IMR-90 (cell line): ENCODE measurements at regions not wholly inside any gene's neighbourhood (a gene's known extent, or its start where the extent isn't known, plus 50 kb on each side); places are given as distances from the start of the nearest gene placed in this dataset.

ENCODE experiments used
- BHLHE40 ChIP-seq: fragments of 150-350 bp; IDR thresholded peaks from 2 replicates; pipeline ENCODE4 v1.6.1; 2016; ENCODE audit warnings: mild to moderate bottlenecking, low read depth, low read length
- CEBPB ChIP-seq: IDR thresholded peaks from 2 replicates; pipeline ENCODE4 v1.6.1; 2012; ENCODE audit warnings: low read depth, low read length, improper control_type of control experiment
- FOS ChIP-seq: fragments of 150-350 bp; IDR thresholded peaks from 2 replicates; pipeline ENCODE4 v1.6.1; 2016; ENCODE audit warnings: low read depth, low read length
- MAFK ChIP-seq: IDR thresholded peaks from 2 replicates; pipeline ENCODE4 v1.6.1; 2012; ENCODE audit warnings: low read depth, low read length, improper control_type of control experiment
- MAZ ChIP-seq: IDR thresholded peaks from 2 replicates; pipeline ENCODE4 v1.6.1; 2012; ENCODE audit warnings: low read depth, mild to moderate bottlenecking, low read length, improper control_type of control experiment, moderate library complexity, borderline replicate concordance
- MXI1 ChIP-seq: IDR thresholded peaks from 2 replicates; pipeline ENCODE4 v1.6.1; 2012; ENCODE audit warnings: low read depth, mild to moderate bottlenecking, low read length, moderate library complexity, borderline replicate concordance
- POLR2A ChIP-seq: IDR thresholded peaks from 2 replicates; pipeline ENCODE4 v1.6.1; 2012; ENCODE audit warnings: mild to moderate bottlenecking, low read depth, low read length
- RAD21 ChIP-seq: IDR thresholded peaks from 2 replicates; pipeline ENCODE4 v1.6.1; 2012; ENCODE audit warnings: low read length, improper control_type of control experiment
- SMC3 ChIP-seq: fragments of 150-350 bp; IDR thresholded peaks from 2 replicates; pipeline ENCODE4 v1.6.1; 2016; ENCODE audit warnings: low read depth, mild to moderate bottlenecking, antibody characterized with exemption, low read length, moderate library complexity
- TF ChIP-seq, protein P1 (sequence below): conservative IDR thresholded peaks from 2 replicates; pipeline ENCODE4 v1.5.1; 2012; ENCODE audit warnings: mild to moderate bottlenecking, low read depth, low read length, improper control_type of control experiment

DNA sequence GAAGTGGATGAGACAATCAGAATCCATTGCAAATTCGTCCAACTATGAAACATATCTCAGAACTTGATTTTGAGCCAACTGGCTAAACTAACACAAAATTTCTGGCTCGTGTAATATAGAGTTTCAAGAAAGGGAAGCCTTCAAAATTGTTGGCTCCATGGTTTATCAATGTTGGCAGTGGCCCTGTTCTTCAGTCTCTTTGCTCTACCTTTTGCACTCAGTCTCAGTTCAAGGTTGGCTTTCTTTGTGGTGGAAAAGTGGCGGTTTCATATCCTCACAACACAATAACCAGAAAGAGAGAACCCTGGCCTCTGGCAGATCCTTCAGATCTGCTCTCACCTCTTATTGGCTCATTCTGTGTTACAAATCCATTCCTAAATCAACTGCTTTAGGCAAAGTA is 473.8 kb upstream of the API5 start:
- TF ChIP-seq, protein P1, sequence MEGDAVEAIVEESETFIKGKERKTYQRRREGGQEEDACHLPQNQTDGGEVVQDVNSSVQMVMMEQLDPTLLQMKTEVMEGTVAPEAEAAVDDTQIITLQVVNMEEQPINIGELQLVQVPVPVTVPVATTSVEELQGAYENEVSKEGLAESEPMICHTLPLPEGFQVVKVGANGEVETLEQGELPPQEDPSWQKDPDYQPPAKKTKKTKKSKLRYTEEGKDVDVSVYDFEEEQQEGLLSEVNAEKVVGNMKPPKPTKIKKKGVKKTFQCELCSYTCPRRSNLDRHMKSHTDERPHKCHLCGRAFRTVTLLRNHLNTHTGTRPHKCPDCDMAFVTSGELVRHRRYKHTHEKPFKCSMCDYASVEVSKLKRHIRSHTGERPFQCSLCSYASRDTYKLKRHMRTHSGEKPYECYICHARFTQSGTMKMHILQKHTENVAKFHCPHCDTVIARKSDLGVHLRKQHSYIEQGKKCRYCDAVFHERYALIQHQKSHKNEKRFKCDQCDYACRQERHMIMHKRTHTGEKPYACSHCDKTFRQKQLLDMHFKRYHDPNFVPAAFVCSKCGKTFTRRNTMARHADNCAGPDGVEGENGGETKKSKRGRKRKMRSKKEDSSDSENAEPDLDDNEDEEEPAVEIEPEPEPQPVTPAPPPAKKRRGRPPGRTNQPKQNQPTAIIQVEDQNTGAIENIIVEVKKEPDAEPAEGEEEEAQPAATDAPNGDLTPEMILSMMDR: no peak
- no peak for TF ChIP-seq POLR2A
- no peak for TF ChIP-seq FOS
- TF ChIP-seq MXI1: no peak
- no peak for TF ChIP-seq MAFK
- no peak for TF ChIP-seq SMC3
- no peak for TF ChIP-seq MAZ
- no peak for TF ChIP-seq RAD21
- TF ChIP-seq BHLHE40: no peak
- TF ChIP-seq CEBPB: no peak
